ENCODE measurements at regions not wholly inside any gene's neighbourhood (a gene's known extent, or its start where the extent isn't known, plus 50 kb on each side); places are given as distances from the start of the nearest gene placed in this dataset.

DNA sequence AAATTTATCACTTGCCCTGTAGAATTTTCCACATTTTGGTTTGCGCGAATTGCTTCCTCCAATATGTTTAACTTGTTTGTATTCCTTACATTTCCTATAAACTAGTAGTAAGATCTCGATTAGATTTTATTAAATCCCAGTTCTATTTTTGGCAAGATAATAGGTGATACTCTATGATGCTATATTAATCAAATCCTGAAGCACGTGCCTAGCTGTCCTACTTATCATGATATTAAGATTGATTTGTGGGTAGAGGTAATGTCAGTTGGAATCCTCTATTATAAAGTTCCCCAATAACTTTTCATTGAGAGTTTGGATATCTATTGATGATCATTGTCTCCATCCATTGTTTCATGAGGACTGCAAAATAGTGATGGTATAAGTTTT, 82.8 kb upstream of the RIPOR2 start:
- Mint-ChIP-seq H3K27me3 (no peaks in the 10 kb centered on the region), H3K27ac (no peak overlapping the region), H3K36me3 (ENCODE audit: low read depth) (no peaks in the 10 kb centered on the region), H3K4me1 (ENCODE audit: low read depth) (peaks cover 43% of the 10 kb centered on the region), H3K4me3 (no peak overlapping the region), H3K9me3 (no peaks in the 10 kb centered on the region)
- ChIA-PET CTCF (interaction anchor here (0.6 to 7.9 kb wide), 41 partner anchors 8 to 974 kb away, joined by 3 to 95 read pairs (median 6); partner anchors contain the start of gene RIPOR2), POLR2A (interaction anchor here (0.7 to 3.4 kb wide), 29 partner anchors 8 to 437 kb away, joined by 3 to 53 read pairs (median 7); partner anchors contain the start of genes C6orf62 and RIPOR2)
- H3K27me3 ChIP-seq (ENCODE audit: control insufficient read depth in 1 of 2, insufficient read depth in 2 of 2, low read length in 2 of 2), result no peaks in the 10 kb centered on the region
- TF ChIP-seq CTCF (IDR thresholded peaks at IDR 0.05), result no peak
- DNase-seq (no peak), ATAC-seq (ENCODE audit: poor library complexity) (no peak)
- H3K36me3 ChIP-seq (ENCODE audit: insufficient read depth, low read length), result peaks cover 14% of the 10 kb centered on the region
- intact Hi-C loops (cut with DNase I, micrococcal nuclease), result loop anchor here (1.0 to 5.0 kb wide), 7 partner anchors 52 to 437 kb away; no protein-coding TSS in a partner anchor
- no peak overlapping the region for H3K27ac ChIP-seq (ENCODE audit: low read depth in 1 of 2, low read length in 2 of 2)
- no peak overlapping the region for H3K4me3 ChIP-seq (ENCODE audit: low read length)
- peaks cover 32% of the 10 kb centered on the region for H3K4me1 ChIP-seq (ENCODE audit: insufficient read depth, low read length)
- no peaks in the 10 kb centered on the region for H3K9me3 ChIP-seq (ENCODE audit: control insufficient read depth in 1 of 2, insufficient read depth in 1 of 2, low read length in 2 of 2)

DNA sequence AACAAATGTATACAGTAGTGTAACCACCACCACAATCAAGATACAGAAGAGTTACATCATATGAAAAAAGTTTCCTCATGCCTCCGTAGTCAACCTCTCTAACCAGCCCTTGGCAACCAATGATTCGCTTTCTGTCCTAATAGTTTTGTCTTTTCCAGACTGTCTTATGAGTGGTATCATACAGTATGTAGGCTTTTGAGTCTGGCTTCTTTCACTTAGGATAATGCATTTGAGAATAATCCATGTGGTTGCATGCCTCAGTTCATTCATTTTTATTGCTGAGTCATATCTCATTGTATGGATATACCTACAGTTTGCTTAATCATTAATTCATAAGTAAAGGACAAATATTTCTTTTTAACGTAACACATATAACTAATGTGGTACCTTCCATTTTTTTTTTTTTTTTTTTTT, 86.4 kb upstream of the RIPOR2 start:
- DNase-seq (no peak), ATAC-seq (ENCODE audit: poor library complexity) (no peak)
- intact Hi-C loops (cut with DNase I, micrococcal nuclease), result loop anchor here in 1 of 2 experiments (5.0 kb wide), 1 partner anchor 325 kb away; no protein-coding TSS in a partner anchor

GRCh38 chr6:25023781-25024180, 88.0 kb upstream of the RIPOR2 start:
- no peak overlapping the region for H3K4me3 Mint-ChIP-seq
- no peaks in the 10 kb centered on the region for H3K9me3 Mint-ChIP-seq
- no peaks in the 10 kb centered on the region for H3K27me3 ChIP-seq (ENCODE audit: control insufficient read depth in 1 of 2, insufficient read depth in 2 of 2, low read length in 2 of 2)
- no peak for ATAC-seq (ENCODE audit: poor library complexity)
- ChIA-PET CTCF (interaction anchor here (1.6 to 3.9 kb wide), 2 partner anchors 19 to 168 kb away, joined by 4 to 35 read pairs; no protein-coding TSS in a partner anchor), POLR2A (interaction anchor here (5.3 kb wide), 1 partner anchor 14 kb away, joined by 105 read pairs; no protein-coding TSS in a partner anchor)
- no peaks in the 10 kb centered on the region for H3K27me3 Mint-ChIP-seq
- intact Hi-C loops (cut with DNase I, micrococcal nuclease), result loop anchor here in 1 of 2 experiments (5.0 kb wide), 1 partner anchor 326 kb away; no protein-coding TSS in a partner anchor
- no peak overlapping the region for H3K4me3 ChIP-seq (ENCODE audit: low read length)
- no peak for TF ChIP-seq CTCF (IDR thresholded peaks at IDR 0.05)
- H3K9me3 ChIP-seq (ENCODE audit: control insufficient read depth in 1 of 2, insufficient read depth in 1 of 2, low read length in 2 of 2), result no peaks in the 10 kb centered on the region
- H3K4me1 ChIP-seq (ENCODE audit: insufficient read depth, low read length), result peaks cover 33% of the 10 kb centered on the region
- H3K36me3 Mint-ChIP-seq (ENCODE audit: low read depth), result peaks cover 5% of the 10 kb centered on the region
- peaks cover 18% of the 10 kb centered on the region for H3K36me3 ChIP-seq (ENCODE audit: insufficient read depth, low read length)
- no peak for DNase-seq
- peaks cover 51% of the 10 kb centered on the region for H3K4me1 Mint-ChIP-seq (ENCODE audit: low read depth)
- H3K27ac ChIP-seq (ENCODE audit: low read depth in 1 of 2, low read length in 2 of 2), result no peak overlapping the region
- peak overlapping the region; percentile 91 for H3K27ac Mint-ChIP-seq

More for the DNA sequence above, 86.4 kb upstream of the RIPOR2 start:
- no peak overlapping the region for H3K27ac Mint-ChIP-seq
- H3K4me1 Mint-ChIP-seq (ENCODE audit: low read depth), result peaks cover 46% of the 10 kb centered on the region
- no peaks in the 10 kb centered on the region for H3K9me3 Mint-ChIP-seq
- ChIA-PET CTCF (interaction anchor here (1.4 to 5.8 kb wide), 4 partner anchors 21 to 164 kb away, joined by 4 to 95 read pairs (median 6); no protein-coding TSS in a partner anchor), POLR2A (no interaction called here)
- peaks cover 18% of the 10 kb centered on the region for H3K36me3 ChIP-seq (ENCODE audit: insufficient read depth, low read length)
- no peaks in the 10 kb centered on the region for H3K27me3 ChIP-seq (ENCODE audit: control insufficient read depth in 1 of 2, insufficient read depth in 2 of 2, low read length in 2 of 2)
- H3K4me1 ChIP-seq (ENCODE audit: insufficient read depth, low read length), result peaks cover 27% of the 10 kb centered on the region
- H3K27ac ChIP-seq (ENCODE audit: low read depth in 1 of 2, low read length in 2 of 2), result no peak overlapping the region
- H3K4me3 ChIP-seq (ENCODE audit: low read length), result no peak overlapping the region
- no peak overlapping the region for H3K4me3 Mint-ChIP-seq
- H3K27me3 Mint-ChIP-seq, result no peaks in the 10 kb centered on the region
- peaks cover 5% of the 10 kb centered on the region for H3K36me3 Mint-ChIP-seq (ENCODE audit: low read depth)
- TF ChIP-seq CTCF (IDR thresholded peaks at IDR 0.05), result no peak
- H3K9me3 ChIP-seq (ENCODE audit: control insufficient read depth in 1 of 2, insufficient read depth in 1 of 2, low read length in 2 of 2), result no peaks in the 10 kb centered on the region

All from CD4-positive, alpha-beta T cell (primary cell).